K562 (cell line): ENCODE measurements at regions not wholly inside any gene's neighbourhood (a gene's known extent, or its start where the extent isn't known, plus 50 kb on each side); places are given as distances from the start of the nearest gene placed in this dataset.

Experiments used
- ATAC-seq: fragments of 200-7000 bp; cut with Tn5 transposase; 3 replicates; pipeline ENCODE4 v1.9.1; 2020; ENCODE audit warnings: moderate library complexity
- BruUV-seq: library from RNA; stranded (reverse); fragments of 400-500 nt; replicated peaks from 2 replicates; lab custom pipeline; 2021; lab: Mats Ljungman, UMichigan
- CTCF ChIA-PET: fragments of 300-600 bp; formaldehyde crosslinking; extraction: SDS; loops from one replicate; lab custom pipeline; 2021; ENCODE audit warnings: low intra/inter-chr PET ratio; lab: Yijun Ruan, JAX
- POLR2A ChIA-PET: fragments of 300-600, 350-650 bp; sonication (Branson Sonifier 250); formaldehyde crosslinking; extraction: SDS; loops from one replicate; lab custom pipeline; 2021; ENCODE audit warnings: antibody characterized with exemption, inconsistent platforms; lab: Yijun Ruan, JAX
- DNase-seq, 4 experiments: peaks; one replicate each; pipeline versions ENCODE4 v3.0.0 to v3.0.0-alpha.2; 2011 to 2018; ENCODE audit warnings: low spot score in 3 of 4, mixed read lengths in 3 of 4; ENCODE audit errors: extremely low read depth in 1 of 4
- FAIRE-seq: peaks from 2 replicates; lab custom pipeline; 2011; peaks lifted over from hg19 to GRCh38; lab: Jason Lieb, UNC
- H2AFZ ChIP-seq: 2 replicates; pipeline ENCODE4 v1.6.0; 2011; ENCODE audit warnings: low read depth, low read length, control low read depth, inconsistent platforms
- H3K27ac ChIP-seq: fragments of 200-600 bp; 3 replicates; pipeline ENCODE4 v1.8.0; 2011; ENCODE audit warnings: low read depth, mild to moderate bottlenecking, control low read depth, inconsistent platforms, low read length, moderate library complexity, mixed read lengths; ENCODE audit errors: extremely low read depth
- H3K27me3 ChIP-seq, 2 experiments: fragments of 300-600 bp in 1 of 2; 2 replicates in 1 of 2; 3 replicates in 1 of 2; pipeline versions ENCODE4 v1.6.0 to v1.8.0; 2011; ENCODE audit warnings: inconsistent platforms in 2 of 2, low read length in 2 of 2, mild to moderate bottlenecking in 1 of 2, mixed read lengths in 1 of 2, moderate library complexity in 1 of 2; ENCODE audit not compliant: control insufficient read depth in 2 of 2, insufficient read depth in 2 of 2
- H3K36me3 ChIP-seq: fragments of 300-600 bp; 3 replicates; pipeline ENCODE4 v1.8.0; 2011; ENCODE audit warnings: mild to moderate bottlenecking, low read length, inconsistent platforms; ENCODE audit not compliant: control insufficient read depth, insufficient read depth
- H3K4me1 ChIP-seq, 2 experiments: fragments of 200-600 bp in 1 of 2; replicated peaks in 1 of 2; 2 replicates in 1 of 2; 3 replicates in 1 of 2; pipeline versions ENCODE4 v1.5.1 to v1.8.0; 2011; ENCODE audit warnings: inconsistent platforms in 2 of 2, low read length in 2 of 2, mild to moderate bottlenecking in 1 of 2, mixed read lengths in 1 of 2, moderate library complexity in 1 of 2; ENCODE audit not compliant: control insufficient read depth in 2 of 2, insufficient read depth in 2 of 2
- H3K4me2 ChIP-seq: 2 replicates; pipeline ENCODE4 v1.6.1; 2011; ENCODE audit warnings: low read length, control low read depth, inconsistent platforms, mixed read lengths; ENCODE audit not compliant: insufficient read depth
- H3K4me3 ChIP-seq: fragments of 200-600 bp; sonication (generic), shearing (Covaris generic); 2 replicates; pipeline ENCODE4 v1.5.1; 2016; ENCODE audit warnings: control low read depth, inconsistent platforms
- H3K79me2 ChIP-seq: fragments of 200-600 bp; 3 replicates; pipeline ENCODE4 v1.8.0; 2011; ENCODE audit warnings: low read length, inconsistent platforms; ENCODE audit not compliant: control insufficient read depth, insufficient read depth
- H3K9ac ChIP-seq, 2 experiments: 2 replicates each; pipeline versions ENCODE4 v1.6.0 to v1.6.1; 2011; ENCODE audit warnings: low read depth in 2 of 2, low read length in 2 of 2, control low read depth in 1 of 2, inconsistent platforms in 1 of 2, mild to moderate bottlenecking in 1 of 2, mixed read lengths in 1 of 2; ENCODE audit not compliant: insufficient read depth in 1 of 2
- H3K9me1 ChIP-seq: one replicate; pipeline ENCODE4 v1.6.0; 2011; ENCODE audit warnings: inconsistent platforms, mild to moderate bottlenecking, low read length, moderate library complexity; ENCODE audit not compliant: control insufficient read depth, insufficient read depth
- H3K9me3 ChIP-seq: replicated peaks from 2 replicates; pipeline ENCODE4 v1.5.1; 2011; ENCODE audit warnings: low read depth, low read length, inconsistent platforms; ENCODE audit not compliant: control insufficient read depth, insufficient read depth
- H4K20me1 ChIP-seq: replicated peaks from 2 replicates; pipeline ENCODE4 v1.6.1; 2011; ENCODE audit warnings: low read length, inconsistent platforms, mixed read lengths; ENCODE audit not compliant: control insufficient read depth, insufficient read depth
- ARHGAP35 ChIP-seq: fragments of 450-650 bp; IDR thresholded peaks from 2 replicates; pipeline ENCODE4 v1.6.1; 2018; ENCODE audit not compliant: partially characterized antibody
- HSF4 ChIP-seq: fragments of 250-450 bp; sonication (Bioruptor Pico); IDR thresholded peaks from 2 replicates; pipeline ENCODE4 v2.1.2; 2022; ENCODE audit warnings: mild to moderate bottlenecking, moderate library complexity, borderline replicate concordance
- MIER1 ChIP-seq: fragments of 450-650 bp; IDR thresholded peaks from 2 replicates; pipeline ENCODE4 v1.6.1; 2016; ENCODE audit warnings: antibody characterized with exemption, mild to moderate bottlenecking, low read depth
- MNT ChIP-seq, 2 experiments: fragments of 450-650 bp; conservative IDR thresholded peaks; 2 replicates each; pipeline ENCODE4 v1.6.1; 2017; ENCODE audit warnings: mild to moderate bottlenecking in 2 of 2, moderate library complexity in 2 of 2
- MTA2 ChIP-seq: fragments of 450-650 bp; IDR thresholded peaks from 2 replicates; pipeline ENCODE4 v1.6.1; 2016; ENCODE audit warnings: low read depth
- PYGO2 ChIP-seq: fragments of 450-650 bp; IDR thresholded peaks from 2 replicates; pipeline ENCODE4 v1.6.1; 2016; ENCODE audit warnings: mild to moderate bottlenecking, missing genetic modification characterization, moderate library complexity, missing compliant biosample characterization
- SMAD1 ChIP-seq: fragments of 150-350 bp; IDR thresholded peaks from 2 replicates; pipeline ENCODE4 v1.6.1; 2014; ENCODE audit warnings: low read length, low read depth; ENCODE audit not compliant: partially characterized antibody
- SNRNP70 ChIP-seq: fragments of 200-400 bp; formaldehyde crosslinking; optimal IDR thresholded peaks from 2 replicates; pipeline ENCODE3; 2017; ENCODE audit warnings: low read depth, low read length
- ZNF165 ChIP-seq: fragments of 250-450 bp; sonication (Bioruptor Pico); IDR thresholded peaks from 2 replicates; pipeline ENCODE4 v1.4.0; 2020; ENCODE audit warnings: borderline replicate concordance
- ZNF41 ChIP-seq: fragments of 250-450 bp; sonication (Bioruptor Pico); conservative IDR thresholded peaks from 2 replicates; pipeline ENCODE4 v1.4.0; 2020; ENCODE audit warnings: mild to moderate bottlenecking
- WGBS: fragments of 100-300 bp; shearing (Covaris generic); methylation state at CpG from one replicate; pipeline ENCODE4 v1.1.6; 2016; ENCODE audit warnings: low coverage, mixed read lengths; ENCODE audit not compliant: insufficient coverage; ENCODE audit errors: missing lambda C conversion rate; 5-methylcytosine and 5-hydroxymethylcytosine counted together
- in situ Hi-C: fragments of 300-500 bp; cut with MboI; formaldehyde crosslinking; loops from 4 replicates; pipeline ENCODE4 v1.15.0; 2018; ENCODE audit warnings: inconsistent platforms, mixed read lengths
- intact Hi-C: fragments of 100-400 bp; cut with micrococcal nuclease; formaldehyde crosslinking; loops from 2 replicates; pipeline ENCODE4 v1.14.2; 2022

- TF ChIP-seq ARHGAP35: no peak
- no peak for TF ChIP-seq MTA2
- TF ChIP-seq SMAD1: no peak
- TF ChIP-seq, all 486 proteins: peak for 0
These were observed 56.6 kb upstream of the NOL4 start (continued) for GRCh38 chr18:34281290-34281689.

DNA sequence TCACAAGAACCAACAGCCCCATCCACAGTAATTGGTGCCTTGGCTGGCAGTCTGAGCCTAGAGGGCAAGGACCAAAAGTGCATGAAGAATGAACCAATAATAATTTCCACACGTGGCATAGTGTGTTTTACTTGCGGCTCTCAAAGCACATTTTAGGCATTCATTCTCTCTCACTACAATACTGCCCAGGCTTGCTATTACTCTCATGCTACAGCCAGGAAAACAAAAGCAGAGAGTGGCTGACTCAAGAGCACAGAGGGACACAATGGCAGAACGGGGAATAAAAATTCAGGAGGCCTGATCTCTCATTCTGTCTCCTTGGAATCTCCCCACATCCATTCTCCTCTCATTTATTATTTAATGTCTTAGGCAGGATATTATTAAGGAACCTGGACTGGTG lies 57.0 kb upstream of the NOL4 start:
- WGBS: 2% methylated on average over 3 of the region's 3 CpGs
- DNase-seq: no peak
- Histone ChIP-seq H3K27me3 (no peaks in the 10 kb centered on the region), H2AFZ (no peak overlapping the region), H3K4me1 (no peaks in the 10 kb centered on the region)
- in situ Hi-C loops: no loop called here
- TF ChIP-seq HSF4 (CRISPR knock-in tag): no peak
- no peak for TF ChIP-seq ZNF165 (CRISPR knock-in tag)
- TF ChIP-seq MIER1: no peak
- no peak for TF ChIP-seq PYGO2 (tag)
- TF ChIP-seq MNT (conservative IDR thresholded peaks at IDR 0.05): no peak
- no peak for TF ChIP-seq ZNF41
- TF ChIP-seq SNRNP70: no peak
- TF ChIP-seq, all 486 proteins: peak for 0
- FAIRE-seq (no peak), ATAC-seq (no peak)
- Histone ChIP-seq H4K20me1 (no peaks in the 10 kb centered on the region), H3K79me2 (no peaks in the 10 kb centered on the region), H3K9me1 (no peaks in the 10 kb centered on the region), H3K4me2 (no peak overlapping the region), H3K36me3 (no peaks in the 10 kb centered on the region), H3K27ac (no peak overlapping the region), H3K9ac (no peak overlapping the region), H3K9me3 (no peaks in the 10 kb centered on the region; the same call in 1 of the 2 replicates), H3K4me3 (no peak overlapping the region)
- CTCF ChIA-PET: no interaction called here
- POLR2A ChIA-PET: no interaction called here
- intact Hi-C loops: no loop called here
- no TSS peak for BruUV-seq
